Peyer's patch (tissue), 4 donors: ENCODE measurements at regions not wholly inside any gene's neighbourhood (a gene's known extent, or its start where the extent isn't known, plus 50 kb on each side); places are given as distances from the start of the nearest gene placed in this dataset.

Experiments used
- POLR2A ChIP-seq, 2 donors: fragments of 450-650 bp; IDR thresholded peaks; one replicate each; pipeline ENCODE4 v1.5.1; 2017; ENCODE audit warnings: antibody characterized with exemption in 2 of 2, mild to moderate bottlenecking in 2 of 2, moderate library complexity in 2 of 2
- TF ChIP-seq, protein P1 (sequence below), 6 experiments: fragments of 450-650 bp in 4 of 6; fragments of 200-600 bp in 2 of 6; sonication (generic) in 1 of 6; IDR thresholded peaks; one replicate each; pipeline ENCODE4 v1.5.1; 2017 to 2019; ENCODE audit warnings: antibody characterized with exemption in 6 of 6, mild to moderate bottlenecking in 3 of 6, moderate library complexity in 1 of 6

- TF ChIP-seq, protein P1, sequence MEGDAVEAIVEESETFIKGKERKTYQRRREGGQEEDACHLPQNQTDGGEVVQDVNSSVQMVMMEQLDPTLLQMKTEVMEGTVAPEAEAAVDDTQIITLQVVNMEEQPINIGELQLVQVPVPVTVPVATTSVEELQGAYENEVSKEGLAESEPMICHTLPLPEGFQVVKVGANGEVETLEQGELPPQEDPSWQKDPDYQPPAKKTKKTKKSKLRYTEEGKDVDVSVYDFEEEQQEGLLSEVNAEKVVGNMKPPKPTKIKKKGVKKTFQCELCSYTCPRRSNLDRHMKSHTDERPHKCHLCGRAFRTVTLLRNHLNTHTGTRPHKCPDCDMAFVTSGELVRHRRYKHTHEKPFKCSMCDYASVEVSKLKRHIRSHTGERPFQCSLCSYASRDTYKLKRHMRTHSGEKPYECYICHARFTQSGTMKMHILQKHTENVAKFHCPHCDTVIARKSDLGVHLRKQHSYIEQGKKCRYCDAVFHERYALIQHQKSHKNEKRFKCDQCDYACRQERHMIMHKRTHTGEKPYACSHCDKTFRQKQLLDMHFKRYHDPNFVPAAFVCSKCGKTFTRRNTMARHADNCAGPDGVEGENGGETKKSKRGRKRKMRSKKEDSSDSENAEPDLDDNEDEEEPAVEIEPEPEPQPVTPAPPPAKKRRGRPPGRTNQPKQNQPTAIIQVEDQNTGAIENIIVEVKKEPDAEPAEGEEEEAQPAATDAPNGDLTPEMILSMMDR (IDR thresholded peaks at IDR 0.05) = no peak
- no peak for TF ChIP-seq POLR2A (IDR thresholded peaks at IDR 0.05)
Measured at GRCh38 chr3:67171841-67172240, 173.7 kb downstream of the KBTBD8 start.
